ENCODE measurements at regions not wholly inside any gene's neighbourhood (a gene's known extent, or its start where the extent isn't known, plus 50 kb on each side); places are given as distances from the start of the nearest gene placed in this dataset.
"Not testable (repeated sequence)": the region's sequence is repeated elsewhere in the genome, so short reads cannot be mapped to it uniquely, and the experiment has no call there.

GRCh38 chr1:61579802-61580201 is 145.1 kb downstream of the TM2D1 start:
- no peak for DNase-seq

- DNase-seq, result no peak
These were observed 152.9 kb downstream of the TM2D1 start for GRCh38 chr1:61572046-61572445.

GRCh38 chr1:61570191-61570590 is 154.8 kb downstream of the TM2D1 start:
- no peak for DNase-seq

- no peak for DNase-seq
These were observed 155.7 kb downstream of the TM2D1 start for GRCh38 chr1:61569303-61569621.

- DNase-seq, result no peak
These were observed 156.3 kb downstream of the TM2D1 start for GRCh38 chr1:61568460-61569302.

GRCh38 chr1:61566177-61566576 is 158.8 kb downstream of the TM2D1 start:
- DNase-seq, result no peak

GRCh38 chr1:61563611-61564010 is 161.3 kb downstream of the TM2D1 start:
- no peak for DNase-seq

GRCh38 chr1:61561666-61562065 is 163.3 kb downstream of the TM2D1 start:
- no peak for DNase-seq

GRCh38 chr1:61560385-61560784 is 164.6 kb downstream of the TM2D1 start:
- no peak for DNase-seq

- DNase-seq, result no peak
These were observed 168.3 kb downstream of the TM2D1 start for GRCh38 chr1:61556631-61557030.

- DNase-seq, result no peak
These were observed 172.2 kb downstream of the TM2D1 start for GRCh38 chr1:61552630-61553305.

- not testable (repeated sequence) for DNase-seq
These were observed 177.6 kb downstream of the TM2D1 start for GRCh38 chr1:61547302-61547701.

- not testable (repeated sequence) for DNase-seq
These were observed 180.1 kb downstream of the TM2D1 start for GRCh38 chr1:61544870-61545269.

- not testable (repeated sequence) for DNase-seq
These were observed 181.4 kb downstream of the TM2D1 start for GRCh38 chr1:61543498-61543897.

GRCh38 chr1:61539720-61540462 is 185.1 kb downstream of the TM2D1 start:
- no peak for DNase-seq

- no peak for DNase-seq
These were observed 186.7 kb downstream of the TM2D1 start for GRCh38 chr1:61538228-61538627.

GRCh38 chr1:61536174-61537108 is 188.5 kb downstream of the TM2D1 start:
- no peak for DNase-seq

GRCh38 chr1:61534847-61535246 is 190.1 kb downstream of the TM2D1 start:
- no peak for DNase-seq

- DNase-seq, result no peak
These were observed 191.4 kb downstream of the TM2D1 start for GRCh38 chr1:61533546-61533945.

- no peak for DNase-seq
These were observed 193.2 kb downstream of the TM2D1 start for GRCh38 chr1:61531716-61532115.

- no peak for DNase-seq
These were observed 200.9 kb downstream of the TM2D1 start for GRCh38 chr1:61523893-61524605.

- DNase-seq, result no peak
These were observed 201.7 kb downstream of the TM2D1 start for GRCh38 chr1:61523229-61523628.
